C1 segment of cervical spinal cord (tissue), 14 donors: ENCODE measurements at regions not wholly inside any gene's neighbourhood (a gene's known extent, or its start where the extent isn't known, plus 50 kb on each side); places are given as distances from the start of the nearest gene placed in this dataset.
"Not testable (repeated sequence)": the region's sequence is repeated elsewhere in the genome, so short reads cannot be mapped to it uniquely, and the experiment has no call there.

Source experiments
- DNase-seq, 14 donors: peaks; one replicate each; lab custom pipeline; 2025; lab: John Stamatoyannopoulos, UW

- DNase-seq, result no peak
Measured at GRCh38 chr6:85971238-85971637, 328.6 kb upstream of the SYNCRIP start.

GRCh38 chr6:85966828-85967227 lies 324.1 kb upstream of the SYNCRIP start:
- peak in 1 of 14 donors; percentile 46 for DNase-seq

GRCh38 chr6:85961746-85962145 lies 319.1 kb upstream of the SYNCRIP start:
- no peak for DNase-seq

GRCh38 chr6:85961125-85961524 lies 318.4 kb upstream of the SYNCRIP start:
- DNase-seq, result no peak

- DNase-seq, result no peak
Measured at GRCh38 chr6:85948481-85948880, 305.8 kb upstream of the SYNCRIP start.

GRCh38 chr6:85945459-85946185 lies 302.9 kb upstream of the SYNCRIP start:
- DNase-seq, result peak in 3 of 14 donors; percentile 2 to 97 (median 10)

- DNase-seq, result peak in 1 of 14 donors; percentile 69
Measured at GRCh38 chr6:85944776-85945175, 302.1 kb upstream of the SYNCRIP start.

- no peak for DNase-seq
Measured at GRCh38 chr6:85942844-85943243, 300.2 kb upstream of the SYNCRIP start.

- DNase-seq, result no peak
Measured at GRCh38 chr6:85936916-85937315, 294.2 kb upstream of the SYNCRIP start.

GRCh38 chr6:85923013-85923430 lies 280.3 kb upstream of the SYNCRIP start:
- peak in 6 of 14 donors; percentile 4 to 88 (median 10) for DNase-seq

- DNase-seq, result peak in 4 of 14 donors; percentile 4 to 96 (median 22)
Measured at GRCh38 chr6:85920782-85921181, 278.1 kb upstream of the SYNCRIP start.

GRCh38 chr6:85917522-85917921 lies 274.8 kb upstream of the SYNCRIP start:
- DNase-seq, result no peak

GRCh38 chr6:85913001-85913400 lies 270.3 kb upstream of the SYNCRIP start:
- DNase-seq, result no peak

- DNase-seq, result no peak
Measured at GRCh38 chr6:85912582-85912981, 269.9 kb upstream of the SYNCRIP start.

- peak in 1 of 14 donors; percentile 44 for DNase-seq
Measured at GRCh38 chr6:85911067-85911466, 268.4 kb upstream of the SYNCRIP start.

- DNase-seq, result not testable (repeated sequence)
Measured at GRCh38 chr6:85908120-85908519, 265.4 kb upstream of the SYNCRIP start.

GRCh38 chr6:85892346-85892745 lies 249.7 kb upstream of the SYNCRIP start:
- DNase-seq, result no peak

GRCh38 chr6:85887461-85887860 lies 244.8 kb upstream of the SYNCRIP start:
- no peak for DNase-seq

GRCh38 chr6:85868685-85869084 lies 226.0 kb upstream of the SYNCRIP start:
- DNase-seq, result no peak

GRCh38 chr6:85867595-85867994 lies 224.9 kb upstream of the SYNCRIP start:
- DNase-seq, result no peak

- no peak for DNase-seq
Measured at GRCh38 chr6:85866758-85867401, 224.2 kb upstream of the SYNCRIP start.

GRCh38 chr6:85866370-85866730 lies 223.7 kb upstream of the SYNCRIP start:
- no peak for DNase-seq
